Brain microvascular endothelial cell (primary cell): ENCODE measurements at regions not wholly inside any gene's neighbourhood (a gene's known extent, or its start where the extent isn't known, plus 50 kb on each side); places are given as distances from the start of the nearest gene placed in this dataset.
"Not testable (repeated sequence)": the region's sequence is repeated elsewhere in the genome, so short reads cannot be mapped to it uniquely, and the experiment has no call there.

Experiments
- DNase-seq: peaks from one replicate; pipeline ENCODE4 v3.0.0-alpha.2; 2020
- H3K27ac ChIP-seq: fragments of 250-450 bp; sonication (Bioruptor Pico); 2 replicates; pipeline ENCODE4 v1.5.1; 2020; ENCODE audit warnings: mild to moderate bottlenecking, moderate library complexity
- H3K27me3 ChIP-seq: fragments of 250-450 bp; sonication (Bioruptor Pico); replicated peaks from 2 replicates; pipeline ENCODE4 v1.5.1; 2020; ENCODE audit warnings: mild to moderate bottlenecking
- H3K36me3 ChIP-seq: fragments of 250-450 bp; sonication (Bioruptor Pico); replicated peaks from 2 replicates; pipeline ENCODE4 v1.5.1; 2020; ENCODE audit warnings: mild to moderate bottlenecking
- H3K4me3 ChIP-seq: 2 replicates; pipeline ENCODE4 v1.5.1; 2011; ENCODE audit warnings: low read depth, mild to moderate bottlenecking, control low read depth, low read length, moderate library complexity
- in situ Hi-C: cut with HindIII; loops from 2 replicates; pipeline ENCODE4 v1.10.0; 2017; ENCODE audit warnings: low sequenced_read_pairs, low pct_ligation_motif_present
- TF ChIP-seq, protein P1 (sequence below): IDR thresholded peaks from 2 replicates; pipeline ENCODE4 v1.5.1; 2011; ENCODE audit warnings: low read depth, mild to moderate bottlenecking, moderate library complexity, low read length, control low read depth, inconsistent platforms; ENCODE audit errors: missing control alignments

GRCh38 chr2:193428336-193428818 lies 1233.6 kb upstream of the TMEFF2 start:
- TF ChIP-seq, protein P1, sequence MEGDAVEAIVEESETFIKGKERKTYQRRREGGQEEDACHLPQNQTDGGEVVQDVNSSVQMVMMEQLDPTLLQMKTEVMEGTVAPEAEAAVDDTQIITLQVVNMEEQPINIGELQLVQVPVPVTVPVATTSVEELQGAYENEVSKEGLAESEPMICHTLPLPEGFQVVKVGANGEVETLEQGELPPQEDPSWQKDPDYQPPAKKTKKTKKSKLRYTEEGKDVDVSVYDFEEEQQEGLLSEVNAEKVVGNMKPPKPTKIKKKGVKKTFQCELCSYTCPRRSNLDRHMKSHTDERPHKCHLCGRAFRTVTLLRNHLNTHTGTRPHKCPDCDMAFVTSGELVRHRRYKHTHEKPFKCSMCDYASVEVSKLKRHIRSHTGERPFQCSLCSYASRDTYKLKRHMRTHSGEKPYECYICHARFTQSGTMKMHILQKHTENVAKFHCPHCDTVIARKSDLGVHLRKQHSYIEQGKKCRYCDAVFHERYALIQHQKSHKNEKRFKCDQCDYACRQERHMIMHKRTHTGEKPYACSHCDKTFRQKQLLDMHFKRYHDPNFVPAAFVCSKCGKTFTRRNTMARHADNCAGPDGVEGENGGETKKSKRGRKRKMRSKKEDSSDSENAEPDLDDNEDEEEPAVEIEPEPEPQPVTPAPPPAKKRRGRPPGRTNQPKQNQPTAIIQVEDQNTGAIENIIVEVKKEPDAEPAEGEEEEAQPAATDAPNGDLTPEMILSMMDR = no peak
- H3K27ac ChIP-seq = no peak overlapping the region
- H3K27me3 ChIP-seq = no peaks in the 10 kb centered on the region
- no peaks in the 10 kb centered on the region for H3K36me3 ChIP-seq
- in situ Hi-C loops = no loop called here
- no peak for DNase-seq
- no peak overlapping the region for H3K4me3 ChIP-seq

DNA sequence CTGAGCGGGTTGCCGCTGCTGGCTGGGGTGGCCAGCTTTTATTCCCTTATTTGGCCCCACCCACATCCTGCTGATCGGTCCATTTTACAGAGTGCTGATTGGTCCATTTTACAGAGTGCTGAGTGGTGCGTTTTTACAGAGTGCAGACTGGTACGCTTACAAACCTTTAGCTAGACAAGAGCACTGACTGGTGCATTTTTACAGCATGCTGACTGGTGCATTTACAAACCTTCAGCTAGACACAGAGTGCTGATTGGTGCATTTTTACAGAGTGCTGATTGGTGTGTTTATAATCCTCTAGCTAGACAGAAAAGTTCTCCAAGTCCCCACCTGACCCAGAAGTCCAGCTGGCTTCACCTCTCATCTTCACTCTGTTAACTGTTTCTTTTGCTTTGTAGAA lies 1217.6 kb upstream of the TMEFF2 start:
- in situ Hi-C loops, H3K27me3 ChIP-seq, H3K27ac ChIP-seq: not testable (repeated sequence)

GRCh38 chr2:193409951-193410350 lies 1215.2 kb upstream of the TMEFF2 start:
- Histone ChIP-seq H3K4me3 (no peak overlapping the region), H3K27ac (no peak overlapping the region), H3K36me3 (no peaks in the 10 kb centered on the region), H3K27me3 (no peaks in the 10 kb centered on the region)
- DNase-seq = no peak
- TF ChIP-seq, protein P1 = no peak
- in situ Hi-C loops = no loop called here

More for the DNA sequence above, 1217.6 kb upstream of the TMEFF2 start:
- DNase-seq, H3K4me3 ChIP-seq, H3K36me3 ChIP-seq: not testable (repeated sequence)

GRCh38 chr2:193382583-193382982 lies 1187.8 kb upstream of the TMEFF2 start:
- TF ChIP-seq, protein P1 = no peak
- DNase-seq = no peak
- no peaks in the 10 kb centered on the region for H3K27me3 ChIP-seq
- H3K36me3 ChIP-seq = no peaks in the 10 kb centered on the region
- no peak overlapping the region for H3K27ac ChIP-seq
- in situ Hi-C loops = no loop called here
- no peak overlapping the region for H3K4me3 ChIP-seq

DNA sequence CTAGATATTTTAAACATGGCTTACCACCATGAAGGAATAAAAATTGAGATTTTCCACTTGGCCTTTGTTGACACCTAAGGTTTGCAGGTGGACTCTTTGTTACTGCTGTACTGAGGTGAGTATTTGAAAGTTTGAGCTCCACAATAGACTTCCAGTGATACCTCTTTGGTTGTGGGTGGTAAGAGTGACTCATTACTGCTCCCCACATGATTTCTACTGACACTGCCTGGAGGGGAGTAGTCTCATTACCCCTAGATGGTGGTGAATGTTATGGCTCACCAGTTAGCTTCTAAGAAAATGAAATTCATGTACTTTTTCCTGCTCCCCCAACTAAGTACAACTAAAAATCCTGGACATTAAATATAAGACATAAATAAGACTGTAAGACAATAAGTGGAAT lies 1183.1 kb upstream of the TMEFF2 start:
- no peaks in the 10 kb centered on the region for H3K27me3 ChIP-seq
- H3K27ac ChIP-seq = no peak overlapping the region
- TF ChIP-seq, protein P1 = no peak
- in situ Hi-C loops = no loop called here
- no peaks in the 10 kb centered on the region for H3K36me3 ChIP-seq
- no peak overlapping the region for H3K4me3 ChIP-seq
- no peak for DNase-seq

GRCh38 chr2:193373120-193373519 lies 1178.4 kb upstream of the TMEFF2 start:
- in situ Hi-C loops = no loop called here
- DNase-seq = no peak
- no peaks in the 10 kb centered on the region for H3K27me3 ChIP-seq
- TF ChIP-seq, protein P1 = no peak
- H3K36me3 ChIP-seq = no peaks in the 10 kb centered on the region
- H3K4me3 ChIP-seq = no peak overlapping the region
- H3K27ac ChIP-seq = no peak overlapping the region
